Dermis microvascular lymphatic vessel endothelial cell (primary cell): ENCODE measurements at regions not wholly inside any gene's neighbourhood (a gene's known extent, or its start where the extent isn't known, plus 50 kb on each side); places are given as distances from the start of the nearest gene placed in this dataset.
"Not testable (repeated sequence)": the region's sequence is repeated elsewhere in the genome, so short reads cannot be mapped to it uniquely, and the experiment has no call there.

ENCODE experiments used
- DNase-seq, 2 donors: peaks; one replicate each; pipeline versions ENCODE4 v3.0.0 to v3.0.0-alpha.2; 2010; ENCODE audit warnings: low read depth in 2 of 2

DNA sequence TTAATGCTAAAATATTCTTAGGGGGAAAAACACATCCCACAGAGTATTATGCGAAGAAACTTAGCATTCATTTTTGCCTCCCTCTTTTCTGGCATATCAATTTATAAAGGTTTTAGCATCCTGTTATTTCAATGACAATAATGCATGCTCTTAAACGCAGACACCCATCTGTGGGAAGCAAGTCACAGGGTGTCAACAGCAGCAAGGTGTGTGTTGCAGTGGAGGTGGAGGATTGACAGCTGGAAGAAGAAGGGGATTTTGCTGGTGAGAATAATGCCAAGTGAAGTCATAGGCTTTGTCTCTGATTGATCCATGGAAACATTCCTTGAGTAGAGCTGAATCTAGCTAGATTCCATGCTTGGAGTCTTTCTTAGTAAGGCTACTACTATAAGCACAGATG lies 498.1 kb downstream of the NPIPA7 start:
- DNase-seq, result no peak

- no peak for DNase-seq
Measured at GRCh38 chr16:16879567-16880251, 500.8 kb downstream of the NPIPA7 start.

DNA sequence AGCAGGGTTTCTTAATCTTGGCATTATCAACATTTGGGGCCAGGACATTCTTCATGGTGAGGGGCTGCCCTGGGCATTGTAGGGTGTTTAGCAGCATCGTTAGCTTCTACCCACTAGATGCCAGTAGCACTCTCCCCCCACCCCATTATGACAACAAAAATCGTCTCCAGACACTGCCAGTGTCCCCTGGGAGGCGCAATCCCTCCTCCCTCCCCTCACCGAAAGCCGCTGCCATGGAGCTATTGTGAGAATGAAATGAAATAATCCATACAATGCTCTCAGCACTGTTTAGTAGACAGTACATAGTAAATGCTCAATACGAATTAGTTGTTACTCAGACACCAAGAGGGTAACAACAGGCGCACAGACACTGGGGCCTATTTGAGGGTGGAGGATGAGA lies 502.9 kb downstream of the NPIPA7 start:
- DNase-seq, result no peak

DNA sequence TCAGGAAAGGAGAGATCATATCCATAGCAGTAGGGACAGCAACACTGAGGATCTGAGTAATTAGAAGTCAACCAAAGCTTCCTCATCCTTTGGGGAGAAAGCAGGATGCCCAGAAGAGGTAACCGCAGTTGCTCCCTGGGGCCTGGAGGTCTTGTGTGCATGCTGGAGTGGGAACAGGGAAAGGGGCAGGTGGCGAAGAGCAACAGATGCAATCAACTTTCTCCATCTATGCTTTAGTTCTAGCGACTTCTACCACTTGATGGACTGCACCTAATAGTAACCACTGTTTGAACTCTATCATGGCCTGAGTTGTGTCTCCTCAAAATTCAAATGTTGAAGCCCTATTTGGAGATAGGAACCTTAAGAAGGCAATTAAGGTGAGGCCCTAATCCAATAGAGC lies 503.8 kb downstream of the NPIPA7 start:
- DNase-seq, result no peak

DNA sequence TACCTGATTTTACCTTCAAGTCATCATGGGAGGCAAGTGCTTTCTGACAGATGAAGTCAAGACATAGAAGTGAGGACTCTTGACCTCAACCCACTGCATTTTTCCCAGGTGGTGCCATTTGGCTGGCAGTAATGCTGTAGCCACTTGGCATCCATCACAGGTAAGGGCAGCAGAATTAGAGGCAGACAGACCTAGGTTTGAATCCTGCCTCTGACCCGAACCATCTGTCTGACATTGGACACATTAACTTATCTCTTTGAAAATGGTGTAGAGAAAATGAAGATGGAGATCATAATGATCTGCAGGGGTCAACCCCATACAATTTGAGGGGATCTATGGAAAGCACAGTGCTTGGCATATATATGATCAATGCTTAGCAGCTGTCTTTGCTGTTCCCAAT lies 505.5 kb downstream of the NPIPA7 start:
- no peak for DNase-seq

GRCh38 chr16:16887193-16887592 lies 508.3 kb downstream of the NPIPA7 start:
- DNase-seq, result no peak

GRCh38 chr16:16890964-16891363 lies 512.0 kb downstream of the NPIPA7 start:
- no peak for DNase-seq

DNA sequence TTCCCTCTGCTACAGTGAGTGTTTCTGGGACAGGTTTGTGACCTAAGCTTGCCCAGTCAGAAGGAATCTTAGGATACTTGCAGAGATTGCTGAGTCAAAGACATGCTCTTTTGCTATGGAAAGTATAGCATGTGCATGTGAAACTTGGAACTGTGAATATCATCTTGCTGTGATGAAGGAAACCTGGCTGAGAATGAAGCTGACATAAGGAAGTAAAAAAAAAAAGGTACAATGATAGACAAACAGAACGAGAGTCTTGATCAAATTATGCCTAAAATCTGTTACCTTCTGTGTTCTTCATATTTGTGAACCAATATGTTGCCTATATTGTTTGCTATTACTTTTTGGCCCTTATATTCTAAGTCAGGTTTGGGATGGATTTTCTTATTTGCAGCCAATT lies 525.7 kb downstream of the NPIPA7 start:
- DNase-seq, result no peak

- no peak for DNase-seq
Measured at GRCh38 chr16:16905850-16906249, 526.9 kb downstream of the NPIPA7 start.

GRCh38 chr16:16907089-16907488 lies 528.1 kb downstream of the NPIPA7 start:
- no peak for DNase-seq

GRCh38 chr16:16908077-16908476 lies 529.1 kb downstream of the NPIPA7 start:
- DNase-seq, result no peak

DNA sequence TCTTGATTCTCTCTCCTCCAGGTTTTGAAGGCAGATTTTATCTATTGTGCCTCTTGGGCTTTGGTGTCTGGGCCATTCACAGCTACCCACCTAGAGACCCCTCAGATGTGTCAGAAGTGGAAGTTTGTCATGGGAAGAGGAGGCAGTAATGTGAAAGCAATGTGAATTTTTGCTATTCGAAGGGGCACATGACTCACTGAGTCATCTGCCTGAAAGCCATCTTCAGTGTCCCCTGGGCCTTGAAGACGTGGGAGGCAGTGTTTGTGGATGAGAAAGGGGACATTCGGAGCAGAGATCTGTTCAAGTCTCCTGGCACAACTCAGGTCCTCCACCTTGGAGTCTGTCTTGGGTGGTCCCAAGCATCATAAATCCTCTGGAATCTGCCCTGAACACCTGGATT lies 530.2 kb downstream of the NPIPA7 start:
- DNase-seq, result no peak

DNA sequence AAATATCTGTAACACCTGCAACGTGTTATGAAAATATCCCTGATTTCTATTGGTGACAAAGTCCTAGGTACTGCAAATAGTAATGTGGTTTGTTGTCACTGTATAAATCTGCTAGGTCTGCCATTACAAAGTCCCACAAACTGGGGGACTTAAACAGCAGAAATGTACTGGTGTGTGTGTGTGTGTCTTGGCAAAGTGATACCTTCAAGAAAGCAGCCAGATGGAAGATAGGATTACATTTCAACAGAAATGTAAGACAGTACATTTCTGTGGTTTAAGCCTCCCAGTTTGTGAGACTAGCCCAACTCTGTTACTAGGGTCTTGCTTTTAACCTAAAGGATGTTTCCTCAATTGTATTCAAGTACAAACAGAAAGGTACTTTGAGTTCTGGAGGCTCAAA lies 531.7 kb downstream of the NPIPA7 start:
- no peak for DNase-seq

DNA sequence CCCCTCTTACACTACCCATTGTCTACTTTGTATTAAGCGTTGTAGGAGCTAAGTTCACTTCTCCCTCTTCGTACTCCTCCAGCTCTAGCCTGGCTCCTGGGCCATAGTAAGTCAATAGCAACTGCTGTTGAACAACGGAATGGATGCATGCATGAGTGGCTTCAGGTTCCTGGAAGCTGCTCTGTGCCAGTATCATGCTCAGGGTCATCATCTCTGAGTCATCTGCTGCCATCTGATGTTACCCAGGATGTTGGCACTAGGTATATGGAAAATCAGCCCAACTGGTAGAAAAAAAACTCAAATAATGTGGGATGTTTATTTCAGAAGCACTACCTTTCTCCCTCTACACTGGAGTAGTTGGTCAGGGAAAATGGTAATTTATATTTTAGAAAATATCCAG lies 536.8 kb downstream of the NPIPA7 start:
- DNase-seq, result no peak

- no peak for DNase-seq
Measured at GRCh38 chr16:16917191-16917785, 538.3 kb downstream of the NPIPA7 start.

DNA sequence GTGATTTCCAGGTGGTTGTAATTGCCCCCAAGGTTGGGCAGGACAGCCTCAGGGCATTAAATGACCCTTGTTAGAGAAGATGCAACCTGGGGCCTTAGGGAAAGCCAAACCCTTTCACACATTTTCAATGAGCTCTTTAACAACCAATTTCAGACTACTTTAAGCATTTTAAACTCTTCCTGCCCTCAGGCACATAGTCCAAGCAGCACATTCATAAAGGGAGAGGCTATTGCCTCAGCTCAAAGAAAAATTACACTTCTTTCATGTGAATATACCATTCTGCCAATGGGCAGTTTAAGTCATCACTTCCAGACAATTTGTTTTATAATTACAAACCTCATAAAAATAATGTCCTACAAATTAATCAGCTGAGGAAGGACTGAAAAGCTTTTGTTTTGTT lies 544.5 kb downstream of the NPIPA7 start:
- DNase-seq, result no peak

GRCh38 chr16:16924613-16925012 lies 545.7 kb downstream of the NPIPA7 start:
- DNase-seq, result no peak

DNA sequence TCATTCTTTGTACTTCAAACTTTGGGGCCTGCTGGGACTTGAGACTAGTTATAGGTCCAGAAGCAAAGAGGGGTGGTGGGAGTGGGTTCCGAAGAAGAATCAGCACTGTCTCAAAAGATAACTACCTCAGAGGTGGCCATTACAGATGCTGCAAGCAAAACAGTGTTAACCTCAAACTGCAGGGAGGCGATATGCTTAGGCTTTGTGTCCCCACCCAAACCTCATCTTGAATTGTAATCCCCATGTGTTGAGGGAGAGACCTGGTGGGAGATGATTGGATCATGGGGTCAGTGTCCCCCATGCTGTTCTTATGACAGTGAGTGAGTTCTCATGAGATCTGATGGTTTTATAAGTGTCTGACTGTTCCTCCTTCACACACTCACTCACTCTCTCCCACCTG lies 545.3 kb downstream of the XYLT1 start:
- no peak for DNase-seq

DNA sequence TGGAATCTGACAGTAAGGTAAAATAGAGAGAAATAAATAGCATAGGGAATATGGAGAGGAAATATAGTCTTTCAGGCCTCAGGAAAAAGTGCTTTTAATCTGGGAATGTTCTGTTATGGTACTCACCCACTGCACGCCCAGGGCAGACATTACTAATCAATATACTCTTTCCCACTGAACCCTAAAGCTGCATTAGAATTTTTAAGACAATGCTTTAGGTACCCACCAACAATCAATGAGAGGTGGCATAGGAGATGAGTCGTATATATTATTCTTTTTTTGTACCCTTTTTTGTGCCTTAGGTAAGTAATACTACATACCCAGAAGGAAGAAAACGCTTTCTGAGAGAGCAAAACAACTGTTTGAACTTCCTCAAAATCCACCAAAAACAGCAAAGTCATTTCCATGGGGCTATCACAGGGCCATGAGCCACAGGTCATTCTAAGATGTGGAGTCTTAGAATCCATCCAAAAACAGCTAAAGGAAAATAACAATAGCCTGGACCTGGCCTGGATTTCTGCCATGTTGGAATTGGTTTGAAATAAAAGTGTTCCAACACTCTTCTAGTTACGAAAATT lies 542.1 kb downstream of the XYLT1 start:
- no peak for DNase-seq

GRCh38 chr16:16930309-16931000 lies 540.3 kb downstream of the XYLT1 start:
- no peak for DNase-seq

DNA sequence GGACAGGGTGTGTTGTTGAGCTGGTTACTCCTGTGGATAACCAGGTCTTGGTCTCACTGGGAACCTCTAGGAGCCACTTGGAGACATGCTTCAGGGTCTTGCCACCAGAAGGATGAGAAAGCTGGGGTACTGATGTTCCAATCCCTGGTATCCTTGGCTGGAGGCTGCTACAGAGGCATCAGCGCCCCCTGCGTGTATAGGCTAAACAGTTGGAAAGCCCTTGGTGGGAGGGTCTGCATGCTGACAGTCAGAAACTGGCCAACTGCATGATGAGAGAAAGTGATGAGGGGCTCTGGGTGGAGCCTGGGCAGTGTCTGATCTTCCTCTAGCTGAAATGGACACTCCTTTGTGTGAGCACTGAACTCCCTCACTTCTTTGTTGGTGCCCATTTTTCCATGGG lies 536.9 kb downstream of the XYLT1 start:
- no peak for DNase-seq

GRCh38 chr16:16934660-16935059 lies 536.1 kb downstream of the XYLT1 start:
- DNase-seq, result no peak

- not testable (repeated sequence) for DNase-seq
Measured at GRCh38 chr16:16935909-16936308, 534.9 kb downstream of the XYLT1 start.
